Panc1 (cell line): ENCODE measurements at regions not wholly inside any gene's neighbourhood (a gene's known extent, or its start where the extent isn't known, plus 50 kb on each side); places are given as distances from the start of the nearest gene placed in this dataset.

Experiments used
- POLR2AphosphoS5 ChIP-seq: IDR thresholded peaks from 2 replicates; pipeline ENCODE4 v1.6.1; 2012; ENCODE audit warnings: mild to moderate bottlenecking, low read depth, low read length, moderate library complexity
- SIN3A ChIP-seq: IDR thresholded peaks from 2 replicates; pipeline ENCODE4 v1.6.1; 2012; ENCODE audit warnings: low read depth, mild to moderate bottlenecking, low read length, moderate library complexity, borderline replicate concordance; ENCODE audit not compliant: insufficient read depth
- TCF7L2 ChIP-seq: IDR thresholded peaks from 2 replicates; pipeline ENCODE4 v1.6.1; 2011; ENCODE audit warnings: mild to moderate bottlenecking, low read depth, low read length, inconsistent platforms
- TF ChIP-seq, protein P1 (sequence below): fragments of 450-650 bp; IDR thresholded peaks from 2 replicates; pipeline ENCODE4 v1.5.1; 2017; ENCODE audit warnings: mild to moderate bottlenecking

- TF ChIP-seq, protein P1, sequence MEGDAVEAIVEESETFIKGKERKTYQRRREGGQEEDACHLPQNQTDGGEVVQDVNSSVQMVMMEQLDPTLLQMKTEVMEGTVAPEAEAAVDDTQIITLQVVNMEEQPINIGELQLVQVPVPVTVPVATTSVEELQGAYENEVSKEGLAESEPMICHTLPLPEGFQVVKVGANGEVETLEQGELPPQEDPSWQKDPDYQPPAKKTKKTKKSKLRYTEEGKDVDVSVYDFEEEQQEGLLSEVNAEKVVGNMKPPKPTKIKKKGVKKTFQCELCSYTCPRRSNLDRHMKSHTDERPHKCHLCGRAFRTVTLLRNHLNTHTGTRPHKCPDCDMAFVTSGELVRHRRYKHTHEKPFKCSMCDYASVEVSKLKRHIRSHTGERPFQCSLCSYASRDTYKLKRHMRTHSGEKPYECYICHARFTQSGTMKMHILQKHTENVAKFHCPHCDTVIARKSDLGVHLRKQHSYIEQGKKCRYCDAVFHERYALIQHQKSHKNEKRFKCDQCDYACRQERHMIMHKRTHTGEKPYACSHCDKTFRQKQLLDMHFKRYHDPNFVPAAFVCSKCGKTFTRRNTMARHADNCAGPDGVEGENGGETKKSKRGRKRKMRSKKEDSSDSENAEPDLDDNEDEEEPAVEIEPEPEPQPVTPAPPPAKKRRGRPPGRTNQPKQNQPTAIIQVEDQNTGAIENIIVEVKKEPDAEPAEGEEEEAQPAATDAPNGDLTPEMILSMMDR = no peak
- TF ChIP-seq POLR2AphosphoS5 = no peak
- no peak for TF ChIP-seq SIN3A
- TF ChIP-seq TCF7L2 = no peak
Observed at GRCh38 chr2:154960802-154961583, 262.5 kb downstream of the KCNJ3 start.
